ENCODE measurements at regions not wholly inside any gene's neighbourhood (a gene's known extent, or its start where the extent isn't known, plus 50 kb on each side); places are given as distances from the start of the nearest gene placed in this dataset.

GRCh38 chr1:36625935-36626310 is 143.2 kb upstream of the CSF3R start:
- TF ChIP-seq CTCF (IDR thresholded peaks at IDR 0.05): no peak
- TF ChIP-seq POLR2A (IDR thresholded peaks at IDR 0.05): no peak
